Lung (tissue), 11 donors: ENCODE measurements at regions not wholly inside any gene's neighbourhood (a gene's known extent, or its start where the extent isn't known, plus 50 kb on each side); places are given as distances from the start of the nearest gene placed in this dataset.
A peak's percentile ranks its signal among the peaks of the same experiment; 100 is the strongest.

ENCODE experiments used
- ATAC-seq: fragments of 200-7000 bp; cut with Tn5 transposase; one replicate; pipeline ENCODE4 v1.9.1; 2020; ENCODE audit warnings: moderate number of reproducible peaks; ENCODE audit not compliant: insufficient read depth, low FRiP score
- DNase-seq, 3 donors: peaks; one replicate each; pipeline ENCODE4 v3.0.0-alpha.2; 2013 to 2017
- H3K27ac ChIP-seq, 2 donors: one replicate each; pipeline ENCODE4 v1.5.1; 2013; ENCODE audit warnings: mild to moderate bottlenecking in 2 of 2, moderate library complexity in 2 of 2, control low read depth in 1 of 2, inconsistent platforms in 1 of 2, low read depth in 1 of 2, low read length in 1 of 2
- H3K27me3 ChIP-seq, 3 donors: one replicate each; pipeline ENCODE4 v1.5.1; 2013; ENCODE audit warnings: low read length in 2 of 3; ENCODE audit not compliant: control insufficient read depth in 3 of 3, insufficient read depth in 3 of 3
- H3K36me3 ChIP-seq, 4 donors: one replicate each; pipeline ENCODE4 v1.5.1; 2013; ENCODE audit warnings: low read length in 4 of 4, mild to moderate bottlenecking in 1 of 4, moderate library complexity in 1 of 4; ENCODE audit not compliant: control insufficient read depth in 4 of 4, insufficient read depth in 4 of 4
- H3K4me1 ChIP-seq, 5 donors: one replicate each; pipeline ENCODE4 v1.5.1; 2013; ENCODE audit warnings: low read length in 5 of 5, mild to moderate bottlenecking in 2 of 5, moderate library complexity in 1 of 5; ENCODE audit not compliant: control insufficient read depth in 5 of 5, insufficient read depth in 5 of 5
- H3K4me3 ChIP-seq: one replicate; pipeline ENCODE4 v1.5.1; 2013; ENCODE audit warnings: mild to moderate bottlenecking, control low read depth, moderate library complexity
- H3K9ac ChIP-seq, 2 donors: one replicate each; pipeline ENCODE4 v1.5.1; 2013; ENCODE audit warnings: low read length in 2 of 2, control low read depth in 1 of 2; ENCODE audit not compliant: insufficient read depth in 1 of 2
- H3K9me3 ChIP-seq, 4 donors: one replicate each; pipeline ENCODE4 v1.5.1; 2013; ENCODE audit warnings: low read length in 3 of 4, mild to moderate bottlenecking in 1 of 4, moderate library complexity in 1 of 4; ENCODE audit not compliant: control insufficient read depth in 4 of 4, insufficient read depth in 3 of 4
- WGBS, 2 donors: extraction: QIAGEN DNeasy Blood & Tissue Kit; methylation state at CpG; one replicate each; pipeline ENCODE4 v1.1.7; 2013; 5-methylcytosine and 5-hydroxymethylcytosine counted together
- TF ChIP-seq, protein P1 (sequence below): IDR thresholded peaks from 2 replicates; pipeline ENCODE4 v1.5.1; 2012; ENCODE audit warnings: mild to moderate bottlenecking; ENCODE audit errors: control extremely low read depth, extremely low read depth
- donor health status: control.
- donor health status: control.
- donor health status: Bipolar disorder and iron deficiency.
- donor health status: healthy.
- donor health status: DM: yes; HTN: yes; CAD: no.

DNA sequence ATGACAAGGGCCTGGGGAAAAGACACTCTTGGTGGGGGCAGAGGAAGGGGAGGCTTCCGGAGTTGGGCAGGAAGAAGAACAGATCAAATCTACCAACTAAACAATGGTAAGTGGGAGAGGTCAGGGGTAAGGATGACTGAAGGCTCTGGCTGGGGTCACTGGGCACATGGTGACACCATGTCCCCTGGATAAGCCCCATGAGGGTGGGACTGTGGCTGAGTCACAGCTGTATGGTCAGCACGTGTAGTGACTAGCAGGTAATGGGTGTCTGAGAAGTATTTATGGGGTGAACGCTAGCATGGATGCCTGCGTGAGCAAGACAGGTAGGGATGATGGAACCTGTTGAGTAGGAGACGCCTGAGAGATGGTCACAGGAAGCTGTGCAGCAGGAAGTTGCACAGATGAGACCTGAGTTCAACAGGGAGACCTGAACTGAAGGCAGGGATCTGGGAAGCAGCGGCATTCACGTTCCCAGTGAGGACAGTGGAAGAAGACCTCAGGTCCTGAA, 64.5 kb upstream of the SNX9 start:
- Histone ChIP-seq H3K9me3 (no peaks in the 10 kb centered on the region), H3K27ac (peak overlapping the region in 1 of 2 donors; percentile 47), H3K4me3 (no peak overlapping the region), H3K9ac (no peak overlapping the region), H3K36me3 (no peaks in the 10 kb centered on the region), H3K27me3 (no peaks in the 10 kb centered on the region), H3K4me1 (peaks cover under 1 to 16% (median 5%) of the 10 kb centered on the region in 5 donors)
- ATAC-seq (no peak), DNase-seq (no peak)
- WGBS, 2 donors: 82 to 87% methylated on average over 7 of the region's 7 CpGs
- TF ChIP-seq, protein P1, sequence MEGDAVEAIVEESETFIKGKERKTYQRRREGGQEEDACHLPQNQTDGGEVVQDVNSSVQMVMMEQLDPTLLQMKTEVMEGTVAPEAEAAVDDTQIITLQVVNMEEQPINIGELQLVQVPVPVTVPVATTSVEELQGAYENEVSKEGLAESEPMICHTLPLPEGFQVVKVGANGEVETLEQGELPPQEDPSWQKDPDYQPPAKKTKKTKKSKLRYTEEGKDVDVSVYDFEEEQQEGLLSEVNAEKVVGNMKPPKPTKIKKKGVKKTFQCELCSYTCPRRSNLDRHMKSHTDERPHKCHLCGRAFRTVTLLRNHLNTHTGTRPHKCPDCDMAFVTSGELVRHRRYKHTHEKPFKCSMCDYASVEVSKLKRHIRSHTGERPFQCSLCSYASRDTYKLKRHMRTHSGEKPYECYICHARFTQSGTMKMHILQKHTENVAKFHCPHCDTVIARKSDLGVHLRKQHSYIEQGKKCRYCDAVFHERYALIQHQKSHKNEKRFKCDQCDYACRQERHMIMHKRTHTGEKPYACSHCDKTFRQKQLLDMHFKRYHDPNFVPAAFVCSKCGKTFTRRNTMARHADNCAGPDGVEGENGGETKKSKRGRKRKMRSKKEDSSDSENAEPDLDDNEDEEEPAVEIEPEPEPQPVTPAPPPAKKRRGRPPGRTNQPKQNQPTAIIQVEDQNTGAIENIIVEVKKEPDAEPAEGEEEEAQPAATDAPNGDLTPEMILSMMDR: no peak

DNA sequence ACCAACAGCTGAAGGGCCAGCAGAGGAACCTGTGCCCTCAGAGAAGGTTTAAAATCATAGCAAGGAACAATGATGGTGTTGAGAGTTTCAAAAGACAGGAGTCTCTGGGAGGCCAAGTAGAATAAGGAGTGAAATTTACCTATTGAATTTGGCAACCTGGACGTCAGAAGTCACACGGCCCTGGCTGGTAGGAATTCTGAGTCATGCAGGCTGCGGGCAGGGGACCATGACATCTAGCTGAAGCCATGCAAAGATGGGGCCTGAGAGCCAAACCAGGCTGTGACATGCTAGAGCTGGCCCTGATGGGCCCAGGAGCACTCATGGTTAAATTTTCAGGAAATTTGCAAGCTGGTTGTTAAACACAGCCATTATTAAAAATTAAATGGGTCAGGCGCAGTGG, 64.0 kb upstream of the SNX9 start:
- TF ChIP-seq, protein P1: no peak
- ATAC-seq: no peak
- WGBS, 2 donors: 94% methylated on average over 4 of the region's 4 CpGs
- Histone ChIP-seq H3K27ac (no peak overlapping the region), H3K4me3 (no peak overlapping the region), H3K27me3 (no peaks in the 10 kb centered on the region), H3K4me1 (peaks cover 5 to 21% (median 7%) of the 10 kb centered on the region in 5 donors), H3K9ac (no peak overlapping the region), H3K36me3 (no peaks in the 10 kb centered on the region), H3K9me3 (no peaks in the 10 kb centered on the region)
- DNase-seq: no peak

DNA sequence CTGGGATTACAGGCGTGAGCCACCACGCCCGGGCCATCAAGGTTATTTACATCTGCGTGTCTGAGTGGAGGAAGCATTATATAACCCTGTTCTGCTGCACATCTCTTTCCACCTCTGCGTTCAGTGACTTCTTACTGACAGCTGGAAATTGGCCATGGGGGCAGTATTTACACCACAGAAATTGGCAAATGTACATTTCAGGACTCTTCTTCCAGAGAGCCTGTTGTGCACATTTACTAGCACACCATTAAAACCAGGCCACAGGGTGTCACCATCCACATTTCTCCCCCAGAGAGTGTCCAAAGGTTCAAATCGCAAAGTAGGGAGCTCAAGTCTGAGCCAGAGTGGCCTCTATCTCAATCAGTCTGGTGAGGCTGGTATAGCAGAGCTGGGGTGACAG, 62.9 kb upstream of the SNX9 start:
- peaks cover 7 to 30% (median 10%) of the 10 kb centered on the region in 5 donors for H3K4me1 ChIP-seq
- no peak overlapping the region for H3K9ac ChIP-seq
- WGBS, 2 donors: 95 to 96% methylated on average over 6 of the region's 6 CpGs
- no peak overlapping the region for H3K4me3 ChIP-seq
- no peaks in the 10 kb centered on the region for H3K36me3 ChIP-seq
- H3K27me3 ChIP-seq: no peaks in the 10 kb centered on the region
- TF ChIP-seq, protein P1: no peak
- H3K27ac ChIP-seq: no peak overlapping the region
- DNase-seq (no peak), ATAC-seq (no peak)
- H3K9me3 ChIP-seq: no peaks in the 10 kb centered on the region

DNA sequence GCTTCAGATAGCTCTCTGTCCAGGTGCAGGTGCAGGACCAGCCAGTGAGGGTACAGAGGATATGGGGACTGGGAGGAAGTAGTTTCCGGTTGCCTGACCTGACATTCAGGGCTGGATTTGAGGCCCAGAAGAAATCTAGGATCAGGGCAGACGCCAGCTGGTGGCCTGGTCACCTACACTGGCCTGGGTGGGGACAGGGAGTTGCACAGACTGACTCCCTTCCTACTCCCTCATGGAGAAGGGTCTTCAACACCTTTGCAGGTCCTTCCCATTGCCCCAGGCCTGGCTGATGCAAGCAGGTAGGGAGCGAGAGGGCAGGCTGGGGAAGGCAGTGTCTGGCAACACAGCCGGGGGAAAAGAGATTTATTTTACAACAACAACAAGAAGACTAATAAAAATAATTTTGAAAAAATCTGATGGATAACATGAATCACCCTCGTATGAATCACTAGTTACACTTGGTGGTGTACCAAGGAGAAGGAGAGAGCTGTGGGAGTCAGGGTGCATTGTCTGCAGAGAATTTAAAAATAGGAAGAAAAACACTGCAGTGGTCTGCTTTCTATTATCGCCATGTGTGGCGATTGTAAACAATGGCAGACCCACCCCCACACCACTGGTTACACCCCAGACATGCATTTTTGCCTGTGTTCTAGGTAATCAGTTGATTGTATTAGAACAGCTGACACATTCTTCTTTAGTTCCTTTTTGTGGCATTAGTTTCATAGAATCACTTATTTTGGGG, 62.3 kb upstream of the SNX9 start:
- Histone ChIP-seq H3K4me1 (peaks cover 7 to 30% (median 10%) of the 10 kb centered on the region in 5 donors), H3K36me3 (no peaks in the 10 kb centered on the region), H3K27ac (peak overlapping the region in 1 of 2 donors; percentile 21), H3K27me3 (no peaks in the 10 kb centered on the region), H3K9ac (no peak overlapping the region), H3K4me3 (no peak overlapping the region), H3K9me3 (no peaks in the 10 kb centered on the region)
- TF ChIP-seq, protein P1: no peak
- DNase-seq (no peak), ATAC-seq (no peak)
- 78 to 88% methylated on average over 7 of the region's 7 CpGs for WGBS, 2 donors
